HEK293T (cell line): ENCODE measurements at regions not wholly inside any gene's neighbourhood (a gene's known extent, or its start where the extent isn't known, plus 50 kb on each side); places are given as distances from the start of the nearest gene placed in this dataset.

Source experiments
- BHLHE40 ChIP-seq: fragments of 450-650 bp; IDR thresholded peaks from 2 replicates; pipeline ENCODE4 v1.6.1; 2016; ENCODE audit warnings: mild to moderate bottlenecking, moderate library complexity, borderline replicate concordance
- CTBP1 ChIP-seq: fragments of 450-650 bp; IDR thresholded peaks from 2 replicates; pipeline ENCODE4 v1.6.1; 2016; ENCODE audit warnings: borderline replicate concordance
- ELF4 ChIP-seq: fragments of 450-650 bp; IDR thresholded peaks from 2 replicates; pipeline ENCODE4 v1.6.1; 2017; ENCODE audit warnings: antibody characterized with exemption
- FOXK2 ChIP-seq: fragments of 450-650 bp; IDR thresholded peaks from 2 replicates; pipeline ENCODE4 v1.6.1; 2016; ENCODE audit warnings: mild to moderate bottlenecking
- FOXM1 ChIP-seq: fragments of 450-650 bp; IDR thresholded peaks from 2 replicates; pipeline ENCODE4 v1.6.1; 2017; ENCODE audit warnings: mild to moderate bottlenecking, borderline replicate concordance
- HDGF ChIP-seq: fragments of 450-650 bp; IDR thresholded peaks from 2 replicates; pipeline ENCODE4 v1.6.1; 2017; ENCODE audit warnings: antibody characterized with exemption, borderline replicate concordance
- LEF1 ChIP-seq: fragments of 450-650 bp; IDR thresholded peaks from 2 replicates; pipeline ENCODE4 v1.6.1; 2017; ENCODE audit warnings: mild to moderate bottlenecking, borderline replicate concordance
- NFRKB ChIP-seq: fragments of 450-650 bp; IDR thresholded peaks from 2 replicates; pipeline ENCODE4 v1.6.1; 2016; ENCODE audit warnings: mild to moderate bottlenecking, moderate library complexity
- SP1 ChIP-seq: fragments of 450-650 bp; IDR thresholded peaks from 2 replicates; pipeline ENCODE4 v1.6.1; 2017
- SUZ12 ChIP-seq: fragments of 450-650 bp; IDR thresholded peaks from 2 replicates; pipeline ENCODE4 v1.6.1; 2016; ENCODE audit warnings: mild to moderate bottlenecking
- TARDBP ChIP-seq: fragments of 450-650 bp; IDR thresholded peaks from 2 replicates; pipeline ENCODE4 v1.6.1; 2016
- ZNF384 ChIP-seq: fragments of 450-650 bp; IDR thresholded peaks from 2 replicates; pipeline ENCODE4 v1.6.1; 2016
- TF ChIP-seq, protein P1 (sequence below): fragments of 450-650 bp; IDR thresholded peaks from 2 replicates; pipeline ENCODE4 v1.6.1; 2016

DNA sequence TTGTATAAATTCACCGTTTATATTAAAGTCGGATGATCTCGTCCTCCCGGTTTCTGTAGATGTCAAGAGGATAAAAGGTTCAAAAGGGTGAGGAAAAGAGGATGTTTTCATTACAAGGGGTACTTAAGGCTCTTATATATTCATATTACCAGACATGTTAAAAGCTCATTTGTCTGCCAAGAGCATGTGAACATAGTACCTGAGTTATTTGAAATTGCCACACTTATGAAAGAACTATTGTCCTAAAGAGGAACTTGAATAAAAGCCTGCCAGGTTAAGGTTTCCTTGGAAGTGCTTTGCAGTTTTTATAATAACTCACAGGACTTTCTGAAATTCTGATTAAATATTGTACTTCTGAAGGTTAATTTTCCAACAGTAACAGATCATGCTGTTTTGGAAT lies 1915.1 kb downstream of the MAT2B start:
- TF ChIP-seq ELF4: no peak
- no peak for TF ChIP-seq SP1
- no peak for TF ChIP-seq SUZ12
- TF ChIP-seq FOXK2: no peak
- no peak for TF ChIP-seq TARDBP
- TF ChIP-seq NFRKB: no peak
- no peak for TF ChIP-seq FOXM1
- TF ChIP-seq LEF1: no peak
- TF ChIP-seq, protein P1, sequence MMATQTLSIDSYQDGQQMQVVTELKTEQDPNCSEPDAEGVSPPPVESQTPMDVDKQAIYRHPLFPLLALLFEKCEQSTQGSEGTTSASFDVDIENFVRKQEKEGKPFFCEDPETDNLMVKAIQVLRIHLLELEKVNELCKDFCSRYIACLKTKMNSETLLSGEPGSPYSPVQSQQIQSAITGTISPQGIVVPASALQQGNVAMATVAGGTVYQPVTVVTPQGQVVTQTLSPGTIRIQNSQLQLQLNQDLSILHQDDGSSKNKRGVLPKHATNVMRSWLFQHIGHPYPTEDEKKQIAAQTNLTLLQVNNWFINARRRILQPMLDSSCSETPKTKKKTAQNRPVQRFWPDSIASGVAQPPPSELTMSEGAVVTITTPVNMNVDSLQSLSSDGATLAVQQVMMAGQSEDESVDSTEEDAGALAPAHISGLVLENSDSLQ: no peak
- TF ChIP-seq HDGF: no peak
- no peak for TF ChIP-seq CTBP1
- TF ChIP-seq ZNF384: no peak
- no peak for TF ChIP-seq BHLHE40
